DOHH2 (cell line): ENCODE measurements at regions not wholly inside any gene's neighbourhood (a gene's known extent, or its start where the extent isn't known, plus 50 kb on each side); places are given as distances from the start of the nearest gene placed in this dataset.

Experiments used
- EZH2phosphoT487 ChIP-seq: fragments of 200-600 bp; sonication (generic); IDR thresholded peaks from 2 replicates; pipeline ENCODE4 v1.6.1; 2017; ENCODE audit warnings: borderline replicate concordance, mild to moderate bottlenecking, antibody characterized with exemption, low read length, moderate library complexity, mixed read lengths
- TF ChIP-seq, protein P1 (sequence below): fragments of 200-600 bp; sonication (generic); IDR thresholded peaks from one replicate; pipeline ENCODE4 v1.5.1; 2014; ENCODE audit warnings: antibody characterized with exemption, mild to moderate bottlenecking, low read depth, low read length; ENCODE audit not compliant: poor library complexity, severe bottlenecking

DNA sequence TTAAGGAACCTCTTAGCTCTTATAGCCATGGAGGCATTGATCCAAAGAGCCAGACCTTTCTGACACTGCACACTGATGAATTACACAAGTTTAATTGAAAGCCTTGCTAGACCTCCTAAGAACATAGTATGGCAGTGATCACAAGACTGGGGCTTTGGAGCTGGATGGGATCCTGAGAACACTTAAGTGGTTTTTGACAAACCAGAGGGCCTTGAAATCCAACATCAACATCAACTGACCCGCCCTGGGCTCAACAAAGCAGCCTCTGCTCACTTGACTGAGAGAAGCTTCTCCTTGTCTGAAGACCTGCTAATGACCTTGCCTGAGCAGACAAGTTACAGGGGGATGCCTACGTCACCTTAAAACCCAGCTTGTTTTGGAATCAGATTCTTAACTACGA lies 257.6 kb downstream of the KLF13 start:
- TF ChIP-seq, protein P1, sequence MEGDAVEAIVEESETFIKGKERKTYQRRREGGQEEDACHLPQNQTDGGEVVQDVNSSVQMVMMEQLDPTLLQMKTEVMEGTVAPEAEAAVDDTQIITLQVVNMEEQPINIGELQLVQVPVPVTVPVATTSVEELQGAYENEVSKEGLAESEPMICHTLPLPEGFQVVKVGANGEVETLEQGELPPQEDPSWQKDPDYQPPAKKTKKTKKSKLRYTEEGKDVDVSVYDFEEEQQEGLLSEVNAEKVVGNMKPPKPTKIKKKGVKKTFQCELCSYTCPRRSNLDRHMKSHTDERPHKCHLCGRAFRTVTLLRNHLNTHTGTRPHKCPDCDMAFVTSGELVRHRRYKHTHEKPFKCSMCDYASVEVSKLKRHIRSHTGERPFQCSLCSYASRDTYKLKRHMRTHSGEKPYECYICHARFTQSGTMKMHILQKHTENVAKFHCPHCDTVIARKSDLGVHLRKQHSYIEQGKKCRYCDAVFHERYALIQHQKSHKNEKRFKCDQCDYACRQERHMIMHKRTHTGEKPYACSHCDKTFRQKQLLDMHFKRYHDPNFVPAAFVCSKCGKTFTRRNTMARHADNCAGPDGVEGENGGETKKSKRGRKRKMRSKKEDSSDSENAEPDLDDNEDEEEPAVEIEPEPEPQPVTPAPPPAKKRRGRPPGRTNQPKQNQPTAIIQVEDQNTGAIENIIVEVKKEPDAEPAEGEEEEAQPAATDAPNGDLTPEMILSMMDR: no peak
- no peak for TF ChIP-seq EZH2phosphoT487
